AG04449 (cell line): ENCODE measurements at regions not wholly inside any gene's neighbourhood (a gene's known extent, or its start where the extent isn't known, plus 50 kb on each side); places are given as distances from the start of the nearest gene placed in this dataset.
"Not testable (repeated sequence)": the region's sequence is repeated elsewhere in the genome, so short reads cannot be mapped to it uniquely, and the experiment has no call there.

Experiments
- CTCF ChIA-PET: fragments of 350-600 bp; formaldehyde crosslinking; extraction: SDS; loops from one replicate; lab custom pipeline; 2021; ENCODE audit warnings: antibody characterized with exemption; lab: Yijun Ruan, JAX
- POLR2A ChIA-PET: fragments of 400-600, 350-600 bp; formaldehyde crosslinking; extraction: SDS; loops from one replicate; lab custom pipeline; 2020; ENCODE audit warnings: antibody characterized with exemption, inconsistent platforms; lab: Yijun Ruan, JAX
- DNase-seq: peaks from one replicate; pipeline ENCODE4 v3.0.0-alpha.2; 2010; ENCODE audit warnings: low read depth, low spot score
- H3K4me3 ChIP-seq: 2 replicates; pipeline ENCODE4 v1.5.1; 2011; ENCODE audit warnings: low read depth, mild to moderate bottlenecking, control low read depth, low read length
- TF ChIP-seq, protein P1 (sequence below): IDR thresholded peaks from one replicate; pipeline ENCODE4 v1.5.1; 2011; ENCODE audit warnings: mild to moderate bottlenecking, moderate library complexity, low read length, control low read depth, inconsistent platforms; ENCODE audit not compliant: insufficient read depth; ENCODE audit errors: missing control alignments

DNA sequence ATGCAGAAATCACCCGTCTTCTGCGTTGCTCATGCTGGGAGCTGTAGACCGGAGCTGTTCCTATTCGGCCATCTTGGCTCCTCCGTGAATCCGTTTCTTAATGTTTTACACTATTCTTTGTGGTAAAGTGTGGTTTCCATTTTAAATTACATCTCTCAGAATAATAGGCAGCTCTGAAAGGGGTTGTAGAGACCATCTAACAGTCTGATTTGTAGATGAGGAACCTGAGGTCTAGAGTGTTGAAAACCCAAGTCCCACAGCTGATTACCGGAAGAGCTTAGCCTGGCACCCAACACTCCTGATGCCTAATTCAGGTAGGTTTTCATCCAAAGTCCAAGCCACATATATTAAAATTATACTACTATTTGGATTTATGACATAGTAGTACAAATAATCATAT lies 144.0 kb downstream of the LEPR start:
- DNase-seq, result no peak
- no peak overlapping the region for H3K4me3 ChIP-seq
- ChIA-PET POLR2A (no interaction called here), CTCF (no interaction called here)
- TF ChIP-seq, protein P1, sequence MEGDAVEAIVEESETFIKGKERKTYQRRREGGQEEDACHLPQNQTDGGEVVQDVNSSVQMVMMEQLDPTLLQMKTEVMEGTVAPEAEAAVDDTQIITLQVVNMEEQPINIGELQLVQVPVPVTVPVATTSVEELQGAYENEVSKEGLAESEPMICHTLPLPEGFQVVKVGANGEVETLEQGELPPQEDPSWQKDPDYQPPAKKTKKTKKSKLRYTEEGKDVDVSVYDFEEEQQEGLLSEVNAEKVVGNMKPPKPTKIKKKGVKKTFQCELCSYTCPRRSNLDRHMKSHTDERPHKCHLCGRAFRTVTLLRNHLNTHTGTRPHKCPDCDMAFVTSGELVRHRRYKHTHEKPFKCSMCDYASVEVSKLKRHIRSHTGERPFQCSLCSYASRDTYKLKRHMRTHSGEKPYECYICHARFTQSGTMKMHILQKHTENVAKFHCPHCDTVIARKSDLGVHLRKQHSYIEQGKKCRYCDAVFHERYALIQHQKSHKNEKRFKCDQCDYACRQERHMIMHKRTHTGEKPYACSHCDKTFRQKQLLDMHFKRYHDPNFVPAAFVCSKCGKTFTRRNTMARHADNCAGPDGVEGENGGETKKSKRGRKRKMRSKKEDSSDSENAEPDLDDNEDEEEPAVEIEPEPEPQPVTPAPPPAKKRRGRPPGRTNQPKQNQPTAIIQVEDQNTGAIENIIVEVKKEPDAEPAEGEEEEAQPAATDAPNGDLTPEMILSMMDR, result no peak

DNA sequence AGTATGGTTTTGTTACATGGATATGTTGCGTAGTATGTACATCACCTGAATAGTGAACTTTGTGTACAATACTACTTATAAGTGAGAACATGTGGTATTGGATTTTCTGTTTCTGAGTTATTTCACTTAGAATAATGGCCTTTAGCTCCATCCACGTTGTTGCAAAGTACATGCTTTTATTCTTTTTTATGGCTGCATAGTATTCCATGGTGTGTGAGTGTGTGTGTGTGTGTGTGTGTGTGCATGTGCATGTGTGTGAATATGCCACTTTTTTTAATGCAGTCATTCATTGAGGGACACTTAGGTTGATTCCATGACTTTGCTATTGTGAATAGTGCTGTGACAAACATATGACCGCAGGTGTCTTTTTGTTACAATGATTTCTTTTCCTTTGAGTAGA lies 147.8 kb downstream of the LEPR start:
- no peak overlapping the region for H3K4me3 ChIP-seq
- POLR2A ChIA-PET, result no interaction called here
- TF ChIP-seq, protein P1, result no peak
- CTCF ChIA-PET, result no interaction called here
- DNase-seq, result no peak

DNA sequence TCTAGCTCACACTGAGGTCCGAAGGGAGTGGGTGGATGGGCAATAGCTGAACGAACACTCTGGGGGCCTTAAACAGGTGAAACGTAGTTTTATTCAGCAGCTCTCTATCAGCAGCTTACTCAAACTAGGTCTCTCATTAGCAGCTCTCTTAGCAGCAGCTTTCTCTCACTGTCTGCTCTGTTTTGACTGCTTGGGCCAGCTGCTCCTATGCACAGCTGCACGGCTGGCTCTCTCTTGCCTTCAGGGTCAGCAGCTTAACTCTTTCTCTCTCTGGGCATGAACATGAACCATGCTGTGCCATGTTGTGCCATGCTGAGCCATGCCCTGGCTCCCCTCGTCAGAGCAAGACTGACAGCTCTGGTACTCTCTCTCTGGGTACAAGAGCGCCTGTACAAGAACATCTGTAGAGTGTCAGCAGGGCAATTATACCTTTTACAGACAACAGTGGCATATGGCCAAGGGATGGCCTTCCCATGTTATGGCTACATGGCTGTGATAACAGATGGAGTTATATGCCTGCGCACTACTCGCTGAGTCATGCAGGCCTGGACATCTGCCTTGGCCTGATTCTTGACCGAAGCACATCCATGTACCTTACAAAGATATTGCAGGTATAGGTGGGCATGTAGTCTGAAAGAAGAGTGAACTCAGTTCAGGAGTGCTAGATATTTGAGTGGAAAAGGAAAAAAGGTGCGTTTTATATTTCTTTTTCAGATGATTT lies 152.4 kb downstream of the LEPR start:
- TF ChIP-seq, protein P1, result no peak
- no peak for DNase-seq
- CTCF ChIA-PET, result no interaction called here
- POLR2A ChIA-PET, result interaction anchor here (0.6 kb wide), 1 partner anchor 1432 kb away, joined by 3 read pairs; no protein-coding TSS in a partner anchor
- no peak overlapping the region for H3K4me3 ChIP-seq

DNA sequence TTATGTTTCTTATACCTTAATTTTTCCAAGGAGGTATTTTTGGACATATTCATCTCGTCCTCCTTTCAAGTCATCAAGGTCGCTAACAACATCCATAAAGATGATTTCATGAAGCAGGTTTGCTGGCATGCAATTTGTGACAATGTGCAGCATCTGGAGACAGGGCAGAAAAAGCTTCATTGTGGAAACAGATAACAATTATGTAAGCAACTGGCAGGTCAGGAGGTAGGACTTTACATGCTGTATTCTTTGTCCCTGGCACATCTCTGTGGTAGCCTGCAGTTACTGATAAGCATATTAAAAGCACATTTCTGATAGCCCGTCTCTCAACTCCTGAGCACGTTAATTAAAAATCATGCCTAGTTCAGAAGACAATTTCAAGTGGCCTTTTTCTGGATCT lies 156.8 kb downstream of the LEPR start:
- ChIA-PET POLR2A (no interaction called here), CTCF (no interaction called here)
- DNase-seq, result no peak
- no peak overlapping the region for H3K4me3 ChIP-seq
- TF ChIP-seq, protein P1, result no peak

DNA sequence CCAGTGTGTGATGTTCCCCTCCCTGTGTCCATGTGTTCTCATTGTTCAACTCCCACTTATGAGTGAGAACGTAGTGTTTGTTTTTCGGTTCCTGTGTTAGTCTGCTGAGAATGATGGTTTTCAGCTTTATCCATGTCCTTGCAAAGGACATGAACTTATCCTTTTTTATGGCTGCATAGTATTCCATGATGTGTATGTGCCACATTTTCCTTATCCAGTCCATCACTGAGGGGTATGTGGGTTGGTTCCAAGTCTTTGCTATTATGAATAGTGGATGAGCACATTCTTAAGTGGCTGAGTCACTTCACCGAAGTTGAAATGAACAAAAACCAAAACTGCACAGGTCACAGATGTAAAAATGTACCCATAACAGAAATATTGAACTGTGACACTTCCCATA lies 157.5 kb downstream of the LEPR start:
- POLR2A ChIA-PET, CTCF ChIA-PET, H3K4me3 ChIP-seq, DNase-seq: not testable (repeated sequence)

DNA sequence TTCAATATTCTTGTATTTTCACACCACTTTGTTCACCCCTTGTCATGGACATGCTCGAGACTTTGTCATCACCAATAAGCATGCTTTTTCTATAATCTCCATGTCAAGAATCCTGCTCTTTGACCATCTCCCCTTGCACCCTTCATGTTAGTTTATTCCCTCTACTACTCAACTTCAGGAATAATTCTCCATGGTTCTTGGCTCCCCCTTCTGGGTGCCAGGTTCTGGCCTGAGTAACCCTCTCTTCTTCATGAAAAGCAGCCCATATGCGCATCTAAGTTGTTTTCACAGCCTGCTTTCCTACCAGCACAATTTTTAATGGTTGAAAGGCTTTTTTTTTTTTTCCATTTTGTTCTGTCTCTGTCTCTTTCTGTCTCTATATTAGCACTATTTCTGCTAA lies 160.7 kb downstream of the LEPR start:
- ChIA-PET CTCF (interaction anchor here (2.0 kb wide), 1 partner anchor 151 kb away, joined by 9 read pairs; no protein-coding TSS in a partner anchor), POLR2A (no interaction called here)
- DNase-seq, result no peak
- no peak overlapping the region for H3K4me3 ChIP-seq
- TF ChIP-seq, protein P1, result peak; percentile 27

DNA sequence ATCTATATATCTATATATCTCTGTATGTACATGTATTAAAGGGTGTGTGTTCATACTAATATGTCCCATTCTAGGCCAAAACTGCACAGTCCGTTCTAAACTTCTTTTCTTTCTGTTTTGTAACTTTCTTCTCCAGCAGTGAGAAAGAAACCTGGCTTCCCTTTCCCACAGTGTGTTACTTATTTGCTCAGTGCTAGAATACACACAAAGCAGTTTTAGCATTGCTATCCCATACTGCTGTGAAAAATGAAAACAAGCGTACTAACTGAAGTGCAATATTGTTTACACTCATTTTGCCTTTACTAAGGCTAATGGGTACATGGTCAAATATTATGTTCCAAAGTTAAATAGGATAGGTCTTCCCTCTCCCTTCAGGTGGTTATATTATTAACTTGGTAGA lies 163.9 kb downstream of the LEPR start:
- DNase-seq, result no peak
- POLR2A ChIA-PET, result no interaction called here
- no peak overlapping the region for H3K4me3 ChIP-seq
- TF ChIP-seq, protein P1, result no peak
- CTCF ChIA-PET, result no interaction called here
